Stomach smooth muscle (tissue), 2 donors: ENCODE measurements at regions not wholly inside any gene's neighbourhood (a gene's known extent, or its start where the extent isn't known, plus 50 kb on each side); places are given as distances from the start of the nearest gene placed in this dataset.

Experiments
- H3K27ac ChIP-seq: one replicate; pipeline ENCODE4 v1.7.0; 2013; ENCODE audit warnings: mild to moderate bottlenecking, low read length, inconsistent platforms
- H3K27me3 ChIP-seq, 2 donors: one replicate each; pipeline ENCODE4 v1.7.0; 2013; ENCODE audit warnings: low read length in 2 of 2; ENCODE audit not compliant: insufficient read depth in 2 of 2, control insufficient read depth in 1 of 2
- H3K36me3 ChIP-seq, 2 donors: one replicate each; pipeline ENCODE4 v1.7.0; 2013; ENCODE audit warnings: low read length in 2 of 2; ENCODE audit not compliant: control insufficient read depth in 2 of 2, insufficient read depth in 2 of 2
- H3K4me1 ChIP-seq: one replicate; pipeline ENCODE4 v1.7.0; 2013; ENCODE audit warnings: low read length; ENCODE audit not compliant: control insufficient read depth, insufficient read depth
- H3K4me3 ChIP-seq, 2 donors: one replicate each; pipeline ENCODE4 v1.7.0; 2013; ENCODE audit warnings: low read length in 2 of 2
- H3K9ac ChIP-seq, 2 donors: one replicate each; pipeline ENCODE4 v1.7.0; 2013; ENCODE audit warnings: low read length in 2 of 2, mild to moderate bottlenecking in 1 of 2
- H3K9me3 ChIP-seq, 2 donors: one replicate each; pipeline ENCODE4 v1.7.0; 2013; ENCODE audit warnings: low read length in 2 of 2; ENCODE audit not compliant: control insufficient read depth in 2 of 2
- donor health status: healthy.
- donor health status: Pancreatic carcinoma.

- H3K9ac ChIP-seq = no peak overlapping the region
Observed at GRCh38 chr3:34859746-34860145, 779.6 kb upstream of the ARPP21 start.

GRCh38 chr3:34862456-34862855 is 776.9 kb upstream of the ARPP21 start:
- Histone ChIP-seq H3K36me3 (no peaks in the 10 kb centered on the region), H3K9ac (no peak overlapping the region), H3K4me3 (no peak overlapping the region)

More at GRCh38 chr3:34859746-34860145, 779.6 kb upstream of the ARPP21 start:
- no peaks in the 10 kb centered on the region for H3K4me1 ChIP-seq
- H3K4me3 ChIP-seq = no peak overlapping the region
- no peaks in the 10 kb centered on the region for H3K27me3 ChIP-seq
- H3K36me3 ChIP-seq = no peaks in the 10 kb centered on the region
- H3K27ac ChIP-seq = no peak overlapping the region
- no peaks in the 10 kb centered on the region for H3K9me3 ChIP-seq

GRCh38 chr3:34863485-34863884 is 775.8 kb upstream of the ARPP21 start:
- no peaks in the 10 kb centered on the region for H3K4me1 ChIP-seq
- H3K27me3 ChIP-seq = no peaks in the 10 kb centered on the region
- no peaks in the 10 kb centered on the region for H3K9me3 ChIP-seq
- no peak overlapping the region for H3K4me3 ChIP-seq
- H3K36me3 ChIP-seq = no peaks in the 10 kb centered on the region
- H3K27ac ChIP-seq = no peak overlapping the region
- H3K9ac ChIP-seq = no peak overlapping the region

More at GRCh38 chr3:34862456-34862855, 776.9 kb upstream of the ARPP21 start:
- Histone ChIP-seq H3K4me1 (no peaks in the 10 kb centered on the region), H3K27me3 (no peaks in the 10 kb centered on the region), H3K27ac (no peak overlapping the region), H3K9me3 (no peaks in the 10 kb centered on the region)

DNA sequence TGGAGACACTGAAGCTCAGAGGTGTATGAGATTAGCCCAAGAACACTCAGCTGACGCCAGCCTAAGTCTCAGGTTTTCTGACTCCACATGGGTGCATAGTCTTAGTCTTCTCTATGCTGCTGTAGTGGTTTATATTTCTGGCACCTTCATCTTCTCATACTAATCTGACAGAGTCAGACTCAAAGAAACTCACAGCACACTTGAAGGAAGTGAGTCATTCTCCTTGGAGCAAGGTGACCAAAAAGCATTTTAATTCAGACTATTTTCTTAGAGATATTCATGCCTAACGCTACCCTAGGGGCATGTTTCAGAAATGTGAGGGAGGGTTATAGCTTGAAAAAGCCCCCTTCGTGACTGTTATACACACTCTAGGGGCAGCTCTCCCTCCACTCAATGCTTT is 775.3 kb upstream of the ARPP21 start:
- Histone ChIP-seq H3K27me3 (no peaks in the 10 kb centered on the region), H3K9ac (no peak overlapping the region), H3K27ac (no peak overlapping the region), H3K9me3 (no peaks in the 10 kb centered on the region), H3K4me3 (no peak overlapping the region), H3K36me3 (no peaks in the 10 kb centered on the region), H3K4me1 (no peaks in the 10 kb centered on the region)

DNA sequence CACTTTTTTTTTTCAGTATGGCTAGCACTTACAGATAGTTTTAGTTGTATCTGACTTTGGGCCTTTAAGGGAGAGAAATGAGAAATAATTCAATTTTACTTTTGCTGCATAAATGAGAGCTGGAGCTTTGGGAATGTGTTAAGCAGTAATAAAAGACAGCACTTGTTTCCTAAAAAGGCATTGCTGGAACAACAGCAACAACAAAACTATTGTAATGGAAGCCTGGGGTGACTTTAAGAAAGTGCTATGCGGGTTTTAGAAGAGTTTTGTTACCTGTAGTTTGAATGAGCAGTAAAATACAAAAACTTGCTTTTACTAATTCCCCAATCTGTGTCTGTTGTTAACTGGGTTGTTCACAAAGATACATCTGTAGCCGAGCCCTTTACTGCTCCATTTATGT is 774.0 kb upstream of the ARPP21 start:
- no peaks in the 10 kb centered on the region for H3K4me1 ChIP-seq
- no peaks in the 10 kb centered on the region for H3K9me3 ChIP-seq

DNA sequence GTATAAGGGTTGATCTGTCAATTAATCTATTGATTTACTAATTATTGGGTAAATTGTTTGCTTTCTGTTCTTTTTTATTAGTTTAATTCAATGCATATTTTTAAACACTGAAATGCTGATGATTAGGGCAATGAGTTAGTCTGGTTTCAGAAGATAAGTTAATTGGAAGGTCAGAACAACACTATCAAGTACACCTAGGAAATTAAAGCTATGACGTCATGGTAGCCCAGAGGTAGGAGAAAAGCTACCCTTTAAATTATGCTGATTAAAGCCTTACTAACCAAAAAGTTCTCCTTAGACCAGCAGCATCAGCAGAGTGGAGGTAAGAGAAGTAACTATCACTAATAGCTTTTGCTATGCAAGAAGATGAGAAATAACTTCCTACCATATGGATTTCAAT is 770.4 kb upstream of the ARPP21 start:
- no peak overlapping the region for H3K9ac ChIP-seq
- H3K9me3 ChIP-seq = no peaks in the 10 kb centered on the region
- no peak overlapping the region for H3K27ac ChIP-seq
- no peaks in the 10 kb centered on the region for H3K36me3 ChIP-seq
- no peak overlapping the region for H3K4me3 ChIP-seq
- no peaks in the 10 kb centered on the region for H3K4me1 ChIP-seq
- no peaks in the 10 kb centered on the region for H3K27me3 ChIP-seq

More for the DNA sequence above, 774.0 kb upstream of the ARPP21 start:
- no peaks in the 10 kb centered on the region for H3K27me3 ChIP-seq
- H3K9ac ChIP-seq = no peak overlapping the region
- H3K36me3 ChIP-seq = no peaks in the 10 kb centered on the region
- no peak overlapping the region for H3K27ac ChIP-seq
- no peak overlapping the region for H3K4me3 ChIP-seq

DNA sequence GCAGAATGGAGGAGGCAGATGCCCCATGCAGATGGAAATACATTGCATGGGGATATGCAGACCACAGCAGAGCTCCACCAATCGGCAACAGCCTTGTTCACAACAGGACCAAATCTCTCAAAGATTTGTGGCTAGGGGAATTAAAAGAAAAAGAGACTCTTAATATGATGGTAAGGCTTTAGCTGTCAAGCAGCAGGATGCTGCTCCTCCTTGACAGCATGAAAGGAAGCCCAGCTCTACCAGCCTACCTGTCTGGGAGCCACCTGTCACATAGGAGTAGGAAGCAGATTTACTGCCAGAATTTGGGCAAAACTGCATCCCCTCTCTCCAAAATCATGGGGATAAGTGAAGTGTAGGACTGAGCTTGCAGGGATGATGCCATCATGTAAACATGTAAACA is 769.6 kb upstream of the ARPP21 start:
- H3K9ac ChIP-seq = no peak overlapping the region
- no peaks in the 10 kb centered on the region for H3K27me3 ChIP-seq
- no peaks in the 10 kb centered on the region for H3K9me3 ChIP-seq
- no peak overlapping the region for H3K4me3 ChIP-seq
- H3K36me3 ChIP-seq = no peaks in the 10 kb centered on the region
- no peak overlapping the region for H3K27ac ChIP-seq
- H3K4me1 ChIP-seq = no peaks in the 10 kb centered on the region

- no peaks in the 10 kb centered on the region for H3K27me3 ChIP-seq
- H3K4me3 ChIP-seq = no peak overlapping the region
- H3K4me1 ChIP-seq = no peaks in the 10 kb centered on the region
- H3K9me3 ChIP-seq = no peaks in the 10 kb centered on the region
- no peak overlapping the region for H3K27ac ChIP-seq
- no peak overlapping the region for H3K9ac ChIP-seq
- no peaks in the 10 kb centered on the region for H3K36me3 ChIP-seq
Observed at GRCh38 chr3:34872406-34872805, 766.9 kb upstream of the ARPP21 start.

GRCh38 chr3:34876997-34877396 is 762.3 kb upstream of the ARPP21 start:
- H3K4me3 ChIP-seq = no peak overlapping the region
- no peaks in the 10 kb centered on the region for H3K4me1 ChIP-seq
- no peaks in the 10 kb centered on the region for H3K36me3 ChIP-seq
- no peak overlapping the region for H3K27ac ChIP-seq
- H3K9ac ChIP-seq = no peak overlapping the region
- H3K27me3 ChIP-seq = no peaks in the 10 kb centered on the region
- no peaks in the 10 kb centered on the region for H3K9me3 ChIP-seq

GRCh38 chr3:34878488-34878887 is 760.8 kb upstream of the ARPP21 start:
- no peaks in the 10 kb centered on the region for H3K9me3 ChIP-seq
- H3K36me3 ChIP-seq = no peaks in the 10 kb centered on the region
- no peak overlapping the region for H3K4me3 ChIP-seq
- H3K9ac ChIP-seq = no peak overlapping the region
- H3K4me1 ChIP-seq = no peaks in the 10 kb centered on the region
- no peaks in the 10 kb centered on the region for H3K27me3 ChIP-seq
- no peak overlapping the region for H3K27ac ChIP-seq

- Histone ChIP-seq H3K36me3 (no peaks in the 10 kb centered on the region), H3K27me3 (no peaks in the 10 kb centered on the region), H3K4me1 (no peaks in the 10 kb centered on the region), H3K9ac (no peak overlapping the region), H3K4me3 (no peak overlapping the region), H3K27ac (no peak overlapping the region), H3K9me3 (no peaks in the 10 kb centered on the region)
Observed at GRCh38 chr3:34881026-34881425, 758.3 kb upstream of the ARPP21 start.
